A549 (cell line): ENCODE measurements at regions not wholly inside any gene's neighbourhood (a gene's known extent, or its start where the extent isn't known, plus 50 kb on each side); places are given as distances from the start of the nearest gene placed in this dataset.

Source experiments
- CTCF ChIP-seq: fragments of >200 bp; sonication (Bioruptor Twin); formaldehyde crosslinking; IDR thresholded peaks from 3 replicates; pipeline ENCODE4 v1.5.1; 2016
- ELK1 ChIP-seq: fragments of 150-350 bp; IDR thresholded peaks from 2 replicates; pipeline ENCODE4 v1.6.1; 2014; ENCODE audit warnings: low read depth, mild to moderate bottlenecking, low read length
- EP300 ChIP-seq, 2 experiments: fragments of >200 bp; sonication (Bioruptor Twin); formaldehyde crosslinking; IDR thresholded peaks; 2 replicates in 1 of 2; 3 replicates in 1 of 2; pipeline ENCODE4 v1.6.1; 2016 to 2017
- ESRRA ChIP-seq: fragments of 150-350 bp; IDR thresholded peaks from 2 replicates; pipeline ENCODE4 v1.6.1; 2014; ENCODE audit warnings: mild to moderate bottlenecking, low read length, borderline replicate concordance
- MAZ ChIP-seq: fragments of 150-350 bp; IDR thresholded peaks from 2 replicates; pipeline ENCODE4 v1.6.1; 2014; ENCODE audit warnings: antibody characterized with exemption, low read depth, low read length, borderline replicate concordance
- POLR2A ChIP-seq: IDR thresholded peaks from 2 replicates; pipeline ENCODE4 v1.6.1; 2012; ENCODE audit warnings: mild to moderate bottlenecking, low read length
- RAD21 ChIP-seq, 2 experiments: fragments of >200 bp in 1 of 2; sonication (Bioruptor Twin) in 1 of 2; formaldehyde crosslinking in 1 of 2; IDR thresholded peaks in 1 of 2; conservative IDR thresholded peaks in 1 of 2; 2 replicates in 1 of 2; 3 replicates in 1 of 2; pipeline ENCODE4 v1.6.1; 2012 to 2018; ENCODE audit warnings: inconsistent platforms in 1 of 2
- USF2 ChIP-seq: fragments of 450-650 bp; IDR thresholded peaks from 2 replicates; pipeline ENCODE4 v1.6.1; 2014; ENCODE audit warnings: antibody characterized with exemption
- ZFP36 ChIP-seq: fragments of 450-650 bp; IDR thresholded peaks from 2 replicates; pipeline ENCODE4 v1.6.1; 2014; ENCODE audit warnings: borderline replicate concordance; ENCODE audit not compliant: partially characterized antibody

GRCh38 chr2:55116598-55116964 is 66.3 kb upstream of the RTN4 start:
- TF ChIP-seq CTCF: no peak
- no peak for TF ChIP-seq ESRRA
- TF ChIP-seq EP300 (IDR thresholded peaks at IDR 0.05): no peak
- no peak for TF ChIP-seq RAD21 (conservative IDR thresholded peaks at IDR 0.05 in 1 of 2, IDR thresholded peaks at IDR 0.05 in 1 of 2)
- no peak for TF ChIP-seq USF2
- TF ChIP-seq POLR2A: no peak
- no peak for TF ChIP-seq ELK1
- no peak for TF ChIP-seq ZFP36
- TF ChIP-seq MAZ: no peak
